ENCODE measurements at regions not wholly inside any gene's neighbourhood (a gene's known extent, or its start where the extent isn't known, plus 50 kb on each side); places are given as distances from the start of the nearest gene placed in this dataset.

GRCh38 chr17:70857351-70857750, 688.0 kb downstream of the KCNJ2 start:
- H3K9me3 ChIP-seq (ENCODE audit: control insufficient read depth, low read length): no peaks in the 10 kb centered on the region
- no peaks in the 10 kb centered on the region for H3K27me3 ChIP-seq (replicated peaks; ENCODE audit: control insufficient read depth, insufficient read depth, low read length, poor library complexity, severe bottlenecking)
- H3K27ac ChIP-seq (ENCODE audit: insufficient read depth, low read length, poor library complexity, severe bottlenecking): no peak overlapping the region
- H3K4me1 ChIP-seq (ENCODE audit: control insufficient read depth, insufficient read depth, low read length, poor library complexity, severe bottlenecking): no peaks in the 10 kb centered on the region
- no peak overlapping the region for H3K4me3 ChIP-seq (ENCODE audit: insufficient read depth, low read depth, low read length, poor library complexity, severe bottlenecking)
- DNase-seq: no peak
- H3K36me3 ChIP-seq (ENCODE audit: control insufficient read depth, insufficient read depth, low read length): no peaks in the 10 kb centered on the region

GRCh38 chr17:70859829-70860228, 690.5 kb downstream of the KCNJ2 start:
- H3K36me3 ChIP-seq (ENCODE audit: control insufficient read depth, insufficient read depth, low read length): no peaks in the 10 kb centered on the region
- no peak overlapping the region for H3K27ac ChIP-seq (ENCODE audit: insufficient read depth, low read length, poor library complexity, severe bottlenecking)
- H3K4me1 ChIP-seq (ENCODE audit: control insufficient read depth, insufficient read depth, low read length, poor library complexity, severe bottlenecking): no peaks in the 10 kb centered on the region
- no peaks in the 10 kb centered on the region for H3K27me3 ChIP-seq (replicated peaks; ENCODE audit: control insufficient read depth, insufficient read depth, low read length, poor library complexity, severe bottlenecking)
- H3K4me3 ChIP-seq (ENCODE audit: insufficient read depth, low read depth, low read length, poor library complexity, severe bottlenecking): no peak overlapping the region
- DNase-seq: no peak
- H3K9me3 ChIP-seq (ENCODE audit: control insufficient read depth, low read length): no peaks in the 10 kb centered on the region

DNA sequence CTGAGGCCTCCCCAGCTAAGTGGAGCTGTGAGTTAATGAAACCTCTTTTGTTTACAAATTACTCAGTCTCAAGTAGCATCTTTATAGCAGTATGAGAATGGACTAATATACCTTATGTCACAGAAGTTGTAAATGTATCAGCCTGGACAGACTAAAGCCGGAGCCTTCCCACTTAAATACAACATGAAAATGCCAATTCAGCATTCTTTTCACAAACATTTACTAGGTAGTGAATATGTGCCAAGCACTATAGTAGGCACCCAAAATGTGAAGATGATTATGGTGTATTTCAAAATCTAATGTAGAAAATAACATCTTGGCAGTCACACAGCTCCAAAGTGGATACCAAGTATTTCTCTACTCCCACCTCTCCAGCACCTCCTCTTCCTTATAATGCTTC, 693.0 kb downstream of the KCNJ2 start:
- H3K4me1 ChIP-seq (ENCODE audit: control insufficient read depth, insufficient read depth, low read length, poor library complexity, severe bottlenecking): no peaks in the 10 kb centered on the region
- no peaks in the 10 kb centered on the region for H3K27me3 ChIP-seq (replicated peaks; ENCODE audit: control insufficient read depth, insufficient read depth, low read length, poor library complexity, severe bottlenecking)
- no peaks in the 10 kb centered on the region for H3K9me3 ChIP-seq (ENCODE audit: control insufficient read depth, low read length)

GRCh38 chr17:70863436-70864248, 694.3 kb downstream of the KCNJ2 start:
- Histone ChIP-seq H3K27ac (ENCODE audit: insufficient read depth, low read length, poor library complexity, severe bottlenecking) (no peak overlapping the region), H3K4me3 (ENCODE audit: insufficient read depth, low read depth, low read length, poor library complexity, severe bottlenecking) (no peak overlapping the region), H3K36me3 (ENCODE audit: control insufficient read depth, insufficient read depth, low read length) (no peaks in the 10 kb centered on the region), H3K9me3 (ENCODE audit: control insufficient read depth, low read length) (no peaks in the 10 kb centered on the region), H3K27me3 (replicated peaks; ENCODE audit: control insufficient read depth, insufficient read depth, low read length, poor library complexity, severe bottlenecking) (no peaks in the 10 kb centered on the region), H3K4me1 (ENCODE audit: control insufficient read depth, insufficient read depth, low read length, poor library complexity, severe bottlenecking) (no peaks in the 10 kb centered on the region)
- no peak for DNase-seq

More for the DNA sequence above, 693.0 kb downstream of the KCNJ2 start:
- no peaks in the 10 kb centered on the region for H3K36me3 ChIP-seq (ENCODE audit: control insufficient read depth, insufficient read depth, low read length)
- DNase-seq: no peak
- no peak overlapping the region for H3K27ac ChIP-seq (ENCODE audit: insufficient read depth, low read length, poor library complexity, severe bottlenecking)
- no peak overlapping the region for H3K4me3 ChIP-seq (ENCODE audit: insufficient read depth, low read depth, low read length, poor library complexity, severe bottlenecking)

DNA sequence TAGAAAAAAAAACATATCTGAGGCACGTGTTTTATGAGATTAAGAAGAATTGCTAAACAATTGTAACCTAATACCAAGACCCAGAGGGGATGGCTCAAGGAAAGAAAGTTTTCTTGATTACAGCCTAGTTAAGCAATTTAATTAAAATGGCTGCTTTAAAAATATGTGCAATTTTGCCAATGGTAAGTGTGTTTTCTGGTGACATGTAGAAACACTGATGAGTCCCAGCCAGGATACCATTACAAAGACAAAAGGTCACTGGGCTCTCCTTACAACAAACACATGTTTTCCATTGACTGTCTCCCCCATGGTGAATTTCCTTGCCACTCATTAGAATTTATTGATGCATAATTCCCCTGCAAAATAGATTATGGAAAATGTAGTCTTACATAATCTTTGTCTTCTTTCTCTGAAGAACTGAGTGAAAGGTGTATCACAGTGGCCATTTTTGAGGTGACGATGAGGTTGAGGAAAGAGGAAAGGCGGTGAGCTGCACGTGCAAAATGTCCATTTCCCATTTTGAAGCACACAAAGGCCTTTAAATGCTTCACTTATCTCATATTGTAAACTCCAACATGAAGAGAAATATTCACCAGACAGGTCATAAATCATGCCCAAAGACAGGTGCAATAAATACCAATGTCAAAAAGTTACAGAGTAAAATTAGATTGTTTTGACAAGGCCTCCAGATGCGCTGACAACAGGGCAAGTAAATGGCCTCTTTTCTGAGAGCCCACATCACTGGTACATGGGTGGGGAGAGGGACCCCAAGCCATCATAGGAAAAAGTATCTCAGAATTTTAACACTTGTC, 696.9 kb downstream of the KCNJ2 start:
- no peak for DNase-seq
- Histone ChIP-seq H3K27me3 (replicated peaks; ENCODE audit: control insufficient read depth, insufficient read depth, low read length, poor library complexity, severe bottlenecking) (no peaks in the 10 kb centered on the region), H3K4me1 (ENCODE audit: control insufficient read depth, insufficient read depth, low read length, poor library complexity, severe bottlenecking) (no peaks in the 10 kb centered on the region), H3K4me3 (ENCODE audit: insufficient read depth, low read depth, low read length, poor library complexity, severe bottlenecking) (no peak overlapping the region), H3K36me3 (ENCODE audit: control insufficient read depth, insufficient read depth, low read length) (no peaks in the 10 kb centered on the region), H3K9me3 (ENCODE audit: control insufficient read depth, low read length) (no peaks in the 10 kb centered on the region), H3K27ac (ENCODE audit: insufficient read depth, low read length, poor library complexity, severe bottlenecking) (no peak overlapping the region)

- Histone ChIP-seq H3K4me1 (ENCODE audit: control insufficient read depth, insufficient read depth, low read length, poor library complexity, severe bottlenecking) (no peaks in the 10 kb centered on the region), H3K27ac (ENCODE audit: insufficient read depth, low read length, poor library complexity, severe bottlenecking) (no peak overlapping the region), H3K27me3 (replicated peaks; ENCODE audit: control insufficient read depth, insufficient read depth, low read length, poor library complexity, severe bottlenecking) (no peaks in the 10 kb centered on the region), H3K4me3 (ENCODE audit: insufficient read depth, low read depth, low read length, poor library complexity, severe bottlenecking) (no peak overlapping the region), H3K9me3 (ENCODE audit: control insufficient read depth, low read length) (no peaks in the 10 kb centered on the region), H3K36me3 (ENCODE audit: control insufficient read depth, insufficient read depth, low read length) (no peaks in the 10 kb centered on the region)
- DNase-seq: no peak
Measured at GRCh38 chr17:70868149-70868548, 698.8 kb downstream of the KCNJ2 start.

DNA sequence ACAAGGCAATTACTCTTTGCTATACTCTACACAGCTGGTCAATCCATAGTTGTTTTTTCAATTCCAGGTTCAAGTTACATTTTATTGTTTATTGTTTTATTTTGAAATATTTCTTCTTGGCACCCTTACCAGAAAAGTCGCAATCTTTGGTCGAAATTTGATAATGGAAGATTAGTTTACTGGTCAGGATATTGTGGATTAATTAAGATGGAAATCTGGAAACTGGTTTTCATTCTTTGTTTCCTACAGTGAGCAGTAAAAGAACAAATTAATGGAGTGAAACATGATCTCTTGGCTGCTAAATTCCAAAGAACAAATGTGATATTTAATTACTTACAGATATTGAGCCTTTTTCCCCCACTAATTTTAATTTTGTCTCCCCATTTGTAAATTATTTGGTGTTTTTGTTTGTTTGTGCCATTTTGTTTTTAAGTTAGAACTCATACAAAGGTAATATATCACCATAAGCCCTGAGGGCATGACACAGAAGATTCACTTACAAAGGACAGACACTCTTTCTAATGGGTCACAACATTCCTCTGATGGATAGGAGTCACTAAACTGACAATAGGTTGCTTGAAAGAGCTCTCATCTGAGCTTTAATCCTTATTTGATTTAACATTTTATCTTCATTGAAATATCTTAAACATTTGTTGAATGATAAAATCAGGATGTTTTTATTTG, 700.2 kb downstream of the KCNJ2 start:
- Histone ChIP-seq H3K27me3 (replicated peaks; ENCODE audit: control insufficient read depth, insufficient read depth, low read length, poor library complexity, severe bottlenecking) (no peaks in the 10 kb centered on the region), H3K4me3 (ENCODE audit: insufficient read depth, low read depth, low read length, poor library complexity, severe bottlenecking) (no peak overlapping the region), H3K36me3 (ENCODE audit: control insufficient read depth, insufficient read depth, low read length) (no peaks in the 10 kb centered on the region), H3K27ac (ENCODE audit: insufficient read depth, low read length, poor library complexity, severe bottlenecking) (no peak overlapping the region), H3K4me1 (ENCODE audit: control insufficient read depth, insufficient read depth, low read length, poor library complexity, severe bottlenecking) (no peaks in the 10 kb centered on the region), H3K9me3 (ENCODE audit: control insufficient read depth, low read length) (no peaks in the 10 kb centered on the region)
- no peak for DNase-seq

DNA sequence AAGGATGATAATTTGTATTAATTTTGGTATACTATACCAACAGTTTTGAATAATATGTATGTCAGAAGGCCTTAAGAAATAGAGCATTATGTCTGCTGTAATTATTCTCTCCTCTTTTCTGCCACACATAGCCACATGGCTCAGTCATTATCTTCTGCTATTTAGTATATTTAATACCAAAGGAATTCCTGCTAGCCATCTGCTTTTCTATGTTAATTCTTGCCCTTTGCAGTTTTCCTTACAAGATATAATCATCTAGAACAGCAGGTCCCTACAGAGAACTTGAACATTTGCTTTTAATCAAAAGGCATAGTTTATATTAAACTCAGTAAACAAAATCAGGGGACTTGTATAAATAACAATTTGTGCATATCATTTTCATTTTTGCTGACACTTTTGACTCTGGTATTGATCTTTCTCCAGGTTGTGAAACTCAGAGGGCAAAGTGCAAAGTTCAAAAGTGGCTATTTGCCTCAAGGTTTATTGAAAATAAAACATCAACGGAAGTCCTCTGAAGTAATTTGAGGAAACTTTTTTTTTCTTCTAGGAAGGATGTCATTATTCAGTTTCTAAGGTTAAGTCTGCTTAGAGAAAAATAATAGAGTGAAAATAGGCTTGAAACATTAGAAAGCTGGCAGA, 702.0 kb downstream of the KCNJ2 start:
- no peaks in the 10 kb centered on the region for H3K4me1 ChIP-seq (ENCODE audit: control insufficient read depth, insufficient read depth, low read length, poor library complexity, severe bottlenecking)
- H3K27ac ChIP-seq (ENCODE audit: insufficient read depth, low read length, poor library complexity, severe bottlenecking): no peak overlapping the region
- no peak overlapping the region for H3K4me3 ChIP-seq (ENCODE audit: insufficient read depth, low read depth, low read length, poor library complexity, severe bottlenecking)
- no peaks in the 10 kb centered on the region for H3K27me3 ChIP-seq (replicated peaks; ENCODE audit: control insufficient read depth, insufficient read depth, low read length, poor library complexity, severe bottlenecking)
- no peaks in the 10 kb centered on the region for H3K9me3 ChIP-seq (ENCODE audit: control insufficient read depth, low read length)
- DNase-seq: no peak
- no peaks in the 10 kb centered on the region for H3K36me3 ChIP-seq (ENCODE audit: control insufficient read depth, insufficient read depth, low read length)

- H3K36me3 ChIP-seq (ENCODE audit: control insufficient read depth, insufficient read depth, low read length): no peaks in the 10 kb centered on the region
- H3K27me3 ChIP-seq (replicated peaks; ENCODE audit: control insufficient read depth, insufficient read depth, low read length, poor library complexity, severe bottlenecking): no peaks in the 10 kb centered on the region
- H3K4me3 ChIP-seq (ENCODE audit: insufficient read depth, low read depth, low read length, poor library complexity, severe bottlenecking): no peak overlapping the region
- no peak overlapping the region for H3K27ac ChIP-seq (ENCODE audit: insufficient read depth, low read length, poor library complexity, severe bottlenecking)
- DNase-seq: no peak
- no peaks in the 10 kb centered on the region for H3K9me3 ChIP-seq (ENCODE audit: control insufficient read depth, low read length)
- no peaks in the 10 kb centered on the region for H3K4me1 ChIP-seq (ENCODE audit: control insufficient read depth, insufficient read depth, low read length, poor library complexity, severe bottlenecking)
Measured at GRCh38 chr17:70872103-70872502, 702.8 kb downstream of the KCNJ2 start.
